PC-3 (cell line): ENCODE measurements at regions not wholly inside any gene's neighbourhood (a gene's known extent, or its start where the extent isn't known, plus 50 kb on each side); places are given as distances from the start of the nearest gene placed in this dataset.
A peak's percentile ranks its signal among the peaks of the same experiment; 100 is the strongest.

Experiments used
- ATAC-seq: fragments of 200-7000 bp; cut with Tn5 transposase; 2 replicates; pipeline ENCODE4 v1.9.1; 2020; ENCODE audit warnings: mild to moderate bottlenecking, moderate library complexity
- BruUV-seq: library from RNA; stranded (reverse); fragments of 400-500 nt; replicated peaks from 2 replicates; lab custom pipeline; 2021; lab: Mats Ljungman, UMichigan
- CTCF ChIA-PET: fragments of 300-600 bp; sonication (Branson Sonifier 250); formaldehyde crosslinking; loops from one replicate; lab custom pipeline; 2022; ENCODE audit warnings: antibody characterized with exemption; lab: Charles Lee
- POLR2A ChIA-PET: fragments of 300-600 bp; sonication (Branson Sonifier 250); formaldehyde crosslinking; loops from one replicate; lab custom pipeline; 2022; ENCODE audit warnings: antibody characterized with exemption; ENCODE audit not compliant: unreplicated experiment; lab: Charles Lee
- DNase-seq: peaks from one replicate; pipeline ENCODE4 v3.0.0-alpha.2; 2015
- H2AFZ ChIP-seq: fragments of 300-600 bp; sonication (generic); 2 replicates; pipeline ENCODE4 v1.6.0; 2016; ENCODE audit warnings: antibody characterized with exemption, low read length
- H3F3A ChIP-seq: fragments of 300-600 bp; sonication (generic); one replicate; pipeline ENCODE4 v1.6.0; 2017; ENCODE audit warnings: antibody characterized with exemption, low read length, control low read depth, mild to moderate bottlenecking; ENCODE audit not compliant: unreplicated experiment
- H3K27ac ChIP-seq: fragments of 300-600 bp; sonication (generic); 2 replicates; pipeline ENCODE4 v1.5.1; 2016; ENCODE audit warnings: mild to moderate bottlenecking, low read length
- H3K27me3 ChIP-seq: fragments of 300-600 bp; sonication (generic); 2 replicates; pipeline ENCODE4 v1.6.1; 2016; ENCODE audit warnings: low read length, mixed read lengths
- H3K36me3 ChIP-seq: fragments of 300-600 bp; sonication (generic); 2 replicates; pipeline ENCODE4 v1.6.1; 2016; ENCODE audit warnings: low read depth, mixed run types, low read length, mixed read lengths
- H3K4me1 ChIP-seq: fragments of 300-600 bp; sonication (generic); 2 replicates; pipeline ENCODE4 v1.5.1; 2016; ENCODE audit warnings: low read length; ENCODE audit not compliant: insufficient read depth
- H3K4me2 ChIP-seq: fragments of 300-600 bp; sonication (generic); 2 replicates; pipeline ENCODE4 v1.6.0; 2016; ENCODE audit warnings: low read length
- H3K4me3 ChIP-seq: fragments of 300-600 bp; sonication (generic); 2 replicates; pipeline ENCODE4 v1.5.1; 2016; ENCODE audit warnings: mild to moderate bottlenecking, low read length, mixed read lengths
- H3K79me2 ChIP-seq: fragments of 300-600 bp; sonication (generic); 2 replicates; pipeline ENCODE4 v1.6.1; 2017; ENCODE audit warnings: low read length, mixed read lengths
- H3K9ac ChIP-seq: fragments of 300-600 bp; sonication (generic); 2 replicates; pipeline ENCODE4 v1.6.0; 2016; ENCODE audit warnings: mild to moderate bottlenecking, low read length
- H3K9me2 ChIP-seq: fragments of 300-600 bp; sonication (generic); replicated peaks from 2 replicates; pipeline ENCODE4 v1.6.1; 2016; ENCODE audit warnings: mixed run types, low read length, mixed read lengths
- H3K9me3 ChIP-seq: fragments of 300-600 bp; sonication (generic); 2 replicates; pipeline ENCODE4 v1.6.1; 2016; ENCODE audit warnings: low read length, mixed read lengths
- H4K20me1 ChIP-seq: fragments of 300-600 bp; sonication (generic); 2 replicates; pipeline ENCODE4 v1.6.1; 2016; ENCODE audit warnings: low read length, mixed read lengths
- EZH2 ChIP-seq: fragments of 300-600 bp; sonication (generic); IDR thresholded peaks from one replicate; pipeline ENCODE4 v1.6.1; 2017; ENCODE audit warnings: antibody characterized with exemption, mild to moderate bottlenecking, low read length; ENCODE audit not compliant: unreplicated experiment
- EZH2phosphoT487 ChIP-seq: fragments of 300-600 bp; sonication (generic); IDR thresholded peaks from 2 replicates; pipeline ENCODE4 v1.6.1; 2018; ENCODE audit warnings: mild to moderate bottlenecking, antibody characterized with exemption, low read length, borderline replicate concordance
- intact Hi-C: fragments of 100-400 bp; cut with micrococcal nuclease; formaldehyde crosslinking; loops from 2 replicates; pipeline ENCODE4 v1.9.0; 2023
- TF ChIP-seq, protein P1 (sequence below): fragments of 300-600 bp; sonication (generic); conservative IDR thresholded peaks from 2 replicates; pipeline ENCODE4 v1.5.1; 2017; ENCODE audit warnings: antibody characterized with exemption, low read depth, mild to moderate bottlenecking, low read length

DNA sequence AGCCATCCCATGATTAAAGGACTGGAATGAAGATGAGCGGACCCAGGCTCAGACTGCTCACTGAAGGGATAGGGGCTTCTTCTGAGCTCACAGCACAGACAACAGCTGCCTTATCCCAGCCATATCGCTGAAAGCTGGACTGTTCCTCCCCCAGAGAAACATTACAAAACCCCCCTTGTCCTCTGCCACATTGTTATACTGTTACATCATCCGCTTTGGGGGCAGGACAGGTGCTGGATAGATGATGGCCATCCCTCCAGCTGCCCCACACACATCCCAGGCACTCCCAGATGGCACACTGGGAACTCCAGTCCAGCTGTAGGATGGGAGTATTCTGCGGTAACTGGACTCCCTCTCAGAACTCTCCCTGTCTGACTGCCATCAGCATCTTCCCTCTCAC, 58.7 kb upstream of the BTRC start:
- Histone ChIP-seq H3K27me3 (no peaks in the 10 kb centered on the region), H3K9me2 (no peaks in the 10 kb centered on the region), H3F3A (no peaks in the 10 kb centered on the region), H3K4me1 (no peaks in the 10 kb centered on the region), H3K9ac (no peak overlapping the region), H3K79me2 (no peaks in the 10 kb centered on the region), H3K36me3 (no peaks in the 10 kb centered on the region), H3K9me3 (no peaks in the 10 kb centered on the region), H3K27ac (no peak overlapping the region), H4K20me1 (no peaks in the 10 kb centered on the region), H3K4me3 (no peak overlapping the region), H2AFZ (no peak overlapping the region), H3K4me2 (no peak overlapping the region)
- ATAC-seq (no peak), DNase-seq (no peak)
- intact Hi-C loops = no loop called here
- ChIA-PET CTCF (no interaction called here), POLR2A (interaction anchor here (0.5 kb wide), 1 partner anchor 171 kb away, joined by 4 read pairs; no protein-coding TSS in a partner anchor)
- no TSS peak for BruUV-seq
- TF ChIP-seq EZH2phosphoT487 (no peak), EZH2 (no peak)
- TF ChIP-seq, protein P1, sequence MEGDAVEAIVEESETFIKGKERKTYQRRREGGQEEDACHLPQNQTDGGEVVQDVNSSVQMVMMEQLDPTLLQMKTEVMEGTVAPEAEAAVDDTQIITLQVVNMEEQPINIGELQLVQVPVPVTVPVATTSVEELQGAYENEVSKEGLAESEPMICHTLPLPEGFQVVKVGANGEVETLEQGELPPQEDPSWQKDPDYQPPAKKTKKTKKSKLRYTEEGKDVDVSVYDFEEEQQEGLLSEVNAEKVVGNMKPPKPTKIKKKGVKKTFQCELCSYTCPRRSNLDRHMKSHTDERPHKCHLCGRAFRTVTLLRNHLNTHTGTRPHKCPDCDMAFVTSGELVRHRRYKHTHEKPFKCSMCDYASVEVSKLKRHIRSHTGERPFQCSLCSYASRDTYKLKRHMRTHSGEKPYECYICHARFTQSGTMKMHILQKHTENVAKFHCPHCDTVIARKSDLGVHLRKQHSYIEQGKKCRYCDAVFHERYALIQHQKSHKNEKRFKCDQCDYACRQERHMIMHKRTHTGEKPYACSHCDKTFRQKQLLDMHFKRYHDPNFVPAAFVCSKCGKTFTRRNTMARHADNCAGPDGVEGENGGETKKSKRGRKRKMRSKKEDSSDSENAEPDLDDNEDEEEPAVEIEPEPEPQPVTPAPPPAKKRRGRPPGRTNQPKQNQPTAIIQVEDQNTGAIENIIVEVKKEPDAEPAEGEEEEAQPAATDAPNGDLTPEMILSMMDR = no peak

DNA sequence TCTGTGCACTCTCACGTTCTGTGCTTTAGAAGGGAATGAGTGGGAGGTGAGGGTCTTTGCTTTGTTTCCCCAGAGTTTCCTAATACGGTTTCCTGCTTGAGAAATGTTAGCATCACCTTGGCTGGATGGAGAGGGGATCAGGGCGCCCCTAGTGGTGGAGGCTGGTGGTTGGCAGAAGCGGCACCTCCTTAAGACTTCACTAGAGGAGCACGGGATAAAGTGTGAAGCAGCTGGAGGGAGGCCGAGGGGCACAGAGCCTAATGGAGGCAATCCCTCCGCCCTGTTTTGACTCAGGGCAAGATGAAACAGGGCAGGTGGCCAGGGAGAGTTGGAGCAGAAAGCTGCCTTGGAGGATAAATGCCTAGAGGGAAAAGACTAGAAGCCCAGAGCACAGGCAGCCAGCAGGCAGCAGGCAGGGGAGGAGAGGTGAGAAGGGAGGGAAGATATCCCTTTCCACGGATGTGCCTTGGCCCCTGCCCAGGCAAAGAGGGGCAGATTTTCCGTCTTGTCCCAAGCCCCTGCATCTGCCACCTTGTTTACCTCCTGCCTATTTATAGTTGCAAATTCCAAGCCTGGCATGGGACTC, 56.0 kb upstream of the BTRC start:
- H3K9me2 ChIP-seq = no peaks in the 10 kb centered on the region
- H3K36me3 ChIP-seq = no peaks in the 10 kb centered on the region
- H3K9me3 ChIP-seq = no peaks in the 10 kb centered on the region
- POLR2A ChIA-PET = interaction anchor here (0.6 kb wide), 1 partner anchor 101 kb away, joined by 28 read pairs; no protein-coding TSS in a partner anchor
- H3K4me2 ChIP-seq = no peak overlapping the region
- intact Hi-C loops = loop anchor here (2.0 kb wide), 1 partner anchor 39 kb away; no protein-coding TSS in a partner anchor
- H3K27me3 ChIP-seq = no peaks in the 10 kb centered on the region
- no peaks in the 10 kb centered on the region for H3K79me2 ChIP-seq
- H3K4me1 ChIP-seq = no peaks in the 10 kb centered on the region
- peak; percentile 57 for DNase-seq
- TF ChIP-seq, protein P1 = peak; percentile 77
- TF ChIP-seq EZH2 = no peak
- no peak overlapping the region for H3K9ac ChIP-seq
- ATAC-seq = peak; percentile 73
- H2AFZ ChIP-seq = no peak overlapping the region
- CTCF ChIA-PET = interaction anchor here (0.7 kb wide), 1 partner anchor 11 kb away, joined by 3 read pairs; no protein-coding TSS in a partner anchor
- no TSS peak for BruUV-seq
- H3K27ac ChIP-seq = no peak overlapping the region
- H3F3A ChIP-seq = no peaks in the 10 kb centered on the region
- H4K20me1 ChIP-seq = no peaks in the 10 kb centered on the region
- no peak overlapping the region for H3K4me3 ChIP-seq

DNA sequence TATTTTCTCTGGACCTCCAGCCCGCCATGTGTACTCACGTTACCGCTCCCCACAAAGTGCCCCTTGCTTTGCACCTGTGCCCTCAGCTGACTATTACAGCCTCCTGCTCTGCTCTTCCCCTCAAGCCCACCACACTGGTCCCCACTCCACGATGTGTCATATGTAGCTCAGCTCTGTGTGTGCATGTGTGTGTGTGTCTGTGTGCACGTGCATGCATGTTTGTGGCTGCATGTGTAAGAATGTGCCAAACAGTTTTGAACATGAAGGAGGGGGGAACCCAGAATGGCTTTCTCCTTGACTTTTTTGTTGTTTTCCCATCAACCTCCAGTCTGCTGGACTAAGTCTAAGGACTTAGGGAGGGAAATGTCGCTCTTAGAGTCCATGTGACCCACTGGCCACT, 54.8 kb upstream of the BTRC start:
- intact Hi-C loops = loop anchor here (2.0 kb wide), 1 partner anchor 40 kb away; no protein-coding TSS in a partner anchor
- Histone ChIP-seq H3K4me3 (no peak overlapping the region), H3K4me2 (no peak overlapping the region), H3K9me3 (no peaks in the 10 kb centered on the region), H3K27me3 (no peaks in the 10 kb centered on the region), H3K27ac (no peak overlapping the region), H2AFZ (no peak overlapping the region), H3K4me1 (no peaks in the 10 kb centered on the region), H3K36me3 (no peaks in the 10 kb centered on the region), H3K9ac (no peak overlapping the region), H3K79me2 (no peaks in the 10 kb centered on the region), H4K20me1 (no peaks in the 10 kb centered on the region), H3F3A (no peaks in the 10 kb centered on the region), H3K9me2 (no peaks in the 10 kb centered on the region)
- no TSS peak for BruUV-seq
- ATAC-seq (no peak), DNase-seq (no peak)
- TF ChIP-seq EZH2phosphoT487 (no peak), EZH2 (no peak)
- TF ChIP-seq, protein P1 = no peak
- CTCF ChIA-PET = no interaction called here
- POLR2A ChIA-PET = no interaction called here
